H9 (cell line): ENCODE measurements at regions not wholly inside any gene's neighbourhood (a gene's known extent, or its start where the extent isn't known, plus 50 kb on each side); places are given as distances from the start of the nearest gene placed in this dataset.

Experiments used
- DNase-seq: peaks from one replicate; pipeline ENCODE4 v3.0.0-alpha.2; 2017
- H2AFZ ChIP-seq: one replicate; pipeline ENCODE4 v1.6.1; 2013; ENCODE audit warnings: mild to moderate bottlenecking, low read length, control low read depth, moderate library complexity
- H2AK5ac ChIP-seq: 2 replicates; pipeline ENCODE4 v1.6.1; 2013; ENCODE audit warnings: low read length, control low read depth, mixed read lengths; ENCODE audit not compliant: insufficient read length
- H2BK120ac ChIP-seq: one replicate; pipeline ENCODE4 v1.6.1; 2013; ENCODE audit warnings: low read depth, mild to moderate bottlenecking, low read length, control low read depth, inconsistent platforms; ENCODE audit not compliant: poor library complexity, severe bottlenecking
- H2BK12ac ChIP-seq: 2 replicates; pipeline ENCODE4 v1.6.1; 2013; ENCODE audit warnings: low read length, control low read depth, mixed read lengths, low read depth; ENCODE audit not compliant: insufficient read length
- H2BK15ac ChIP-seq: 2 replicates; pipeline ENCODE4 v1.6.1; 2013; ENCODE audit warnings: low read depth, low read length, control low read depth
- H2BK20ac ChIP-seq: one replicate; pipeline ENCODE4 v1.6.1; 2013; ENCODE audit warnings: low read depth, mild to moderate bottlenecking, low read length, control low read depth, inconsistent platforms; ENCODE audit not compliant: poor library complexity, severe bottlenecking
- H2BK5ac ChIP-seq: 2 replicates; pipeline ENCODE4 v1.6.1; 2013; ENCODE audit warnings: low read length, control low read depth, mixed read lengths; ENCODE audit not compliant: insufficient read length
- H3K14ac ChIP-seq: 2 replicates; pipeline ENCODE4 v1.6.1; 2013; ENCODE audit warnings: low read length, control low read depth; ENCODE audit not compliant: insufficient read depth
- H3K18ac ChIP-seq: 2 replicates; pipeline ENCODE4 v1.6.1; 2013; ENCODE audit warnings: low read depth, mild to moderate bottlenecking, mixed read lengths, low read length, control low read depth; ENCODE audit not compliant: insufficient read length
- H3K23ac ChIP-seq: 2 replicates; pipeline ENCODE4 v1.6.1; 2013; ENCODE audit warnings: low read length, control low read depth, mixed read lengths, low read depth; ENCODE audit not compliant: insufficient read length
- H3K23me2 ChIP-seq: 2 replicates; pipeline ENCODE4 v1.6.1; 2013; ENCODE audit warnings: low read depth, mild to moderate bottlenecking, mixed read lengths, low read length, control low read depth; ENCODE audit not compliant: insufficient read length, poor library complexity, severe bottlenecking
- H3K27ac ChIP-seq: 2 replicates; pipeline ENCODE4 v1.5.1; 2013; ENCODE audit warnings: low read length, control low read depth, mixed read lengths, low read depth; ENCODE audit not compliant: insufficient read length
- H3K27me3 ChIP-seq: 2 replicates; pipeline ENCODE4 v1.6.1; 2013; ENCODE audit warnings: low read length, control low read depth, inconsistent platforms; ENCODE audit not compliant: insufficient read depth
- H3K4ac ChIP-seq: 2 replicates; pipeline ENCODE4 v1.6.1; 2013; ENCODE audit warnings: low read depth, mild to moderate bottlenecking, control low read depth, inconsistent platforms, low read length, moderate library complexity
- H3K4me1 ChIP-seq: 2 replicates; pipeline ENCODE4 v1.6.1; 2013; ENCODE audit warnings: low read length, control low read depth, inconsistent platforms; ENCODE audit not compliant: insufficient read depth
- H3K4me2 ChIP-seq: 2 replicates; pipeline ENCODE4 v1.6.1; 2013; ENCODE audit warnings: low read length, control low read depth, mixed read lengths; ENCODE audit not compliant: insufficient read length, insufficient read depth
- H3K56ac ChIP-seq: 2 replicates; pipeline ENCODE4 v1.6.1; 2013; ENCODE audit warnings: low read depth, mild to moderate bottlenecking, mixed read lengths, low read length, control low read depth; ENCODE audit not compliant: insufficient read length
- H3K79me1 ChIP-seq: 2 replicates; pipeline ENCODE4 v1.6.1; 2013; ENCODE audit warnings: low read depth, mild to moderate bottlenecking, moderate library complexity, low read length, control low read depth, inconsistent platforms; ENCODE audit not compliant: insufficient read depth, poor library complexity, severe bottlenecking
- H3K79me2 ChIP-seq: 2 replicates; pipeline ENCODE4 v1.6.1; 2013; ENCODE audit warnings: low read length, control low read depth, inconsistent platforms; ENCODE audit not compliant: insufficient read depth
- H3K9ac ChIP-seq: 2 replicates; pipeline ENCODE4 v1.6.1; 2013; ENCODE audit warnings: low read length, control low read depth, mixed read lengths; ENCODE audit not compliant: insufficient read length; ENCODE audit errors: extremely low read depth
- H3K9me3 ChIP-seq: one replicate; pipeline ENCODE4 v1.6.1; 2013; ENCODE audit warnings: low read depth, low read length, inconsistent platforms; ENCODE audit not compliant: control insufficient read depth
- H3T11ph ChIP-seq: one replicate; pipeline ENCODE4 v1.6.1; 2013; ENCODE audit warnings: mild to moderate bottlenecking, low read length, control low read depth, inconsistent platforms
- H4K20me1 ChIP-seq: one replicate; pipeline ENCODE4 v1.6.1; 2013; ENCODE audit not compliant: control insufficient read depth, insufficient read length, insufficient read depth
- H4K5ac ChIP-seq: 2 replicates; pipeline ENCODE4 v1.6.1; 2013; ENCODE audit warnings: low read depth, mild to moderate bottlenecking, mixed read lengths, low read length, control low read depth; ENCODE audit not compliant: insufficient read length
- H4K8ac ChIP-seq: replicated peaks from 2 replicates; pipeline ENCODE4 v1.6.1; 2013; ENCODE audit warnings: low read length, control low read depth, mixed read lengths, low read depth; ENCODE audit not compliant: insufficient read length
- H4K91ac ChIP-seq: 2 replicates; pipeline ENCODE4 v1.6.1; 2013; ENCODE audit warnings: low read depth, mild to moderate bottlenecking, moderate library complexity, mixed read lengths, low read length, control low read depth; ENCODE audit not compliant: insufficient read length
- H3K27ac Mint-ChIP-seq, 3 experiments: 2 replicates in 2 of 3; 3 replicates in 1 of 3; pipeline ENCODE4 v1.8.0; 2020 to 2021; ENCODE audit warnings: mixed read lengths in 3 of 3, mild to moderate bottlenecking in 1 of 3, moderate library complexity in 1 of 3
- H3K27me3 Mint-ChIP-seq: 2 replicates; pipeline ENCODE4 v1.8.0; 2021; ENCODE audit warnings: low read depth, mild to moderate bottlenecking, moderate library complexity, mixed read lengths
- H3K36me3 Mint-ChIP-seq, 3 experiments: 2 replicates in 2 of 3; 3 replicates in 1 of 3; pipeline ENCODE4 v1.8.0; 2020 to 2021; ENCODE audit warnings: low read depth in 3 of 3, mixed read lengths in 3 of 3; ENCODE audit not compliant: insufficient read depth in 1 of 3
- H3K4me1 Mint-ChIP-seq, 2 experiments: 2 replicates each; pipeline ENCODE4 v1.8.0; 2020; ENCODE audit warnings: mixed read lengths in 2 of 2
- H3K4me3 Mint-ChIP-seq, 2 experiments: 2 replicates in 1 of 2; 3 replicates in 1 of 2; pipeline ENCODE4 v1.8.0; 2020 to 2021; ENCODE audit warnings: mild to moderate bottlenecking in 2 of 2, mixed read lengths in 2 of 2, moderate library complexity in 1 of 2
- H3K9me3 Mint-ChIP-seq, 2 experiments: 2 replicates in 1 of 2; 3 replicates in 1 of 2; pipeline ENCODE4 v1.8.0; 2020; ENCODE audit warnings: mild to moderate bottlenecking in 2 of 2, mixed read lengths in 2 of 2, moderate library complexity in 1 of 2
- CTCF ChIP-seq: fragments of 200-600 bp; sonication (generic); conservative IDR thresholded peaks from 3 replicates; pipeline ENCODE4 v1.8.0; 2021; ENCODE audit warnings: antibody characterized with exemption, mild to moderate bottlenecking
- WGBS: extraction: QIAGEN DNeasy Blood & Tissue Kit; methylation state at CpG from one replicate; pipeline ENCODE4 v1.1.7; 2013; ENCODE audit warnings: missing lambda C conversion rate, low lambda C conversion rate, mixed read lengths; ENCODE audit not compliant: insufficient read length; ENCODE audit errors: extremely low coverage; 5-methylcytosine and 5-hydroxymethylcytosine counted together

- Histone ChIP-seq H2BK15ac (no peak overlapping the region), H3K9ac (no peak overlapping the region), H3K4ac (no peak overlapping the region), H3K56ac (no peak overlapping the region), H2BK120ac (no peak overlapping the region), H3K9me3 (no peaks in the 10 kb centered on the region), H3K23ac (no peak overlapping the region), H3K27ac (no peak overlapping the region), H4K8ac (no peak overlapping the region), H3K23me2 (no peaks in the 10 kb centered on the region), H2AFZ (no peak overlapping the region), H3K4me1 (no peaks in the 10 kb centered on the region), H4K5ac (no peak overlapping the region), H4K91ac (no peak overlapping the region), H2BK5ac (no peak overlapping the region), H4K20me1 (no peaks in the 10 kb centered on the region), H3K4me2 (no peak overlapping the region), H3T11ph (no peak overlapping the region), H3K79me1 (no peaks in the 10 kb centered on the region), H2BK12ac (no peak overlapping the region), H3K18ac (no peak overlapping the region), H2AK5ac (no peak overlapping the region), H3K27me3 (no peaks in the 10 kb centered on the region), H2BK20ac (no peak overlapping the region), H3K79me2 (no peaks in the 10 kb centered on the region), H3K14ac (no peak overlapping the region)
- Mint-ChIP-seq H3K27ac (no peak overlapping the region), H3K4me3 (no peak overlapping the region), H3K27me3 (no peaks in the 10 kb centered on the region), H3K4me1 (peaks cover 5 to 7% of the 10 kb centered on the region in 2 experiments), H3K9me3 (peaks cover 4 to 5% of the 10 kb centered on the region in 2 experiments; a peak in 3 of 5 replicates), H3K36me3 (no peaks in the 10 kb centered on the region; a peak in 1 of 7 replicates)
- TF ChIP-seq CTCF, result no peak
- no CpG with 5 or more reads among the region's 6 CpGs for WGBS
- no peak for DNase-seq
These were observed 520.1 kb upstream of the PKDCC start for GRCh38 chr2:41527525-41528323.
